SH-SY5Y (cell line): ENCODE measurements at regions not wholly inside any gene's neighbourhood (a gene's known extent, or its start where the extent isn't known, plus 50 kb on each side); places are given as distances from the start of the nearest gene placed in this dataset.

ENCODE experiments used
- GATA2 ChIP-seq: IDR thresholded peaks from 2 replicates; pipeline ENCODE4 v1.6.1; 2011; ENCODE audit warnings: mild to moderate bottlenecking, low read depth, low read length
- GATA3 ChIP-seq: IDR thresholded peaks from 2 replicates; pipeline ENCODE4 v1.6.1; 2011; ENCODE audit warnings: low read depth, mild to moderate bottlenecking, low read length, moderate library complexity

DNA sequence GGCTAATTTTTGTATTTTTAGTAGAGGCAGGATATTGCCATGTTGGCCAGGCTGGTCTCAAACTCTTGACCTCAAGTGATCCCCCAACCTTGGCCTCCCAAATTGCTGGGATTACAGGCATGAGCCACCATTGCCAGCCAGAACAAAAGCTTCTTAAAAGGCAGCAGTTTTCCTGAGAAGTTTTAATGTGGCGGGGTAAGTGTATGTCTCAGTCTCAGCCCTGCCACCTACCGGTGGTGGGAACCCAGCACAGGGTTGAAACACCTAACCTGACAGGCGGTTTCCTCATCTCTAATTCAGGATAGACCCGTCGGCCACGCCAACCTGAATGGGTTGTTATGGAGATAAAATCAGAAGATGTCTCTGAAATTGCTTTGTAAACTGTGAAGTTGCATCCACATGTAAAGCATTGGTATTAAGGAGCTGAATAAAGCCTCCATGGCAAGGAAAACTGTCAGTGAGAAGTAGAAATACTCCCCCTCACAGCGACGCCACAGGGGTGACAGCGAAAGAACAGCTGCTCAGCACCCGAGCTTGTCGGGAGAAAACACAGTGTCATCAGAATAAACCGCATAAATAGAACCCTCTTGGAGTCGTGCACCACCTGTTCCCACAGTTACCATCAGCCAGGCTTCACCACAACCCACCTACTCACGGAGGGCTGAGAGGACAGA lies 165.9 kb upstream of the NCAM1 start:
- TF ChIP-seq GATA2 = no peak
- no peak for TF ChIP-seq GATA3
